Erythroblast (primary cell): ENCODE measurements at regions not wholly inside any gene's neighbourhood (a gene's known extent, or its start where the extent isn't known, plus 50 kb on each side); places are given as distances from the start of the nearest gene placed in this dataset.

Source experiments
- GATA1 ChIP-seq: IDR thresholded peaks from 2 replicates; pipeline ENCODE4 v1.6.1; 2011; ENCODE audit warnings: low read depth, mild to moderate bottlenecking, control low read depth, low read length, moderate library complexity
- POLR2A ChIP-seq: IDR thresholded peaks from 2 replicates; pipeline ENCODE4 v1.6.1; 2011; ENCODE audit warnings: mild to moderate bottlenecking, low read length

- TF ChIP-seq POLR2A (no peak), GATA1 (no peak)
These were observed 262.7 kb upstream of the GADL1 start for GRCh38 chr3:31157047-31157694.
